ENCODE measurements at regions not wholly inside any gene's neighbourhood (a gene's known extent, or its start where the extent isn't known, plus 50 kb on each side); places are given as distances from the start of the nearest gene placed in this dataset.

GRCh38 chr12:111230649-111231048, 138.2 kb downstream of the PHETA1 start:
- ChIA-PET CTCF (interaction anchor here (0.6 kb wide), 1 partner anchor 17 kb away, joined by 3 read pairs; no protein-coding TSS in a partner anchor), POLR2A (no interaction called here)

DNA sequence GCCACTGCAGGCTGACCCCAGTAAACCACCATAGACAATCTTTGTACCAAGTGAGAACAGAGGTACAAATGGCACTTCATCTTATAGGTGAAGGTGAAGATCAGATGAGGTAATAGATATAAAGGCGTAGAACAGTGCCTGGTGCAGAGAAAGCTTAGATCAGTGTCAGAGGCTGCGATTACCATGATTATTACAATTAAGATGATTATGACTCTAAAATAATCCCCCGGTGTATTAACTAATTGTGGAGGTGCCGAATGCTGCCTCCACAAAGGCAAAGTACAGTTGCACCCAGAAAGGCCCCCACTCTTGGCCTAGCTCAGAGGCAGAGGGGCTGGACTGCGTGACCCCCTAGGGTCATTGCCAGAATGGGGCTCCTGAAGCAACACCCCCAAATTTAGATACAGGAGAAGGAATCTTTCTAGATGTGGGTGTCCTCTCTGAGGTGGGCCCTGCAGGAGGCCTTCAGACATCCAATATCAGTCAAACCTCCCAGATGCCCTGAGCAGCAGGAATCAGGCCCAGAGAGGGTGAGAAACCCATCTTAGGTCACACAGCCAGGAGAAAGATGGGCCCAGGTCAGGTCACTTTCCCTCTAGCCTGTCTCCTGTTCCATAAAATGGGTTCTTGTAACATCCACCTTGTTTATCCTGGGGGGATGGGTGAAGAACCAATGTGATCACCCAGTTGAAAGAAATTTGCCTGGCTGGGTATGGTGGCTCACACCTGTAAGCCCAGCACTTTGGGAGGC, 139.8 kb downstream of the PHETA1 start:
- ChIA-PET POLR2A (no interaction called here), CTCF (no interaction called here)
- Histone ChIP-seq H3K4me1 (ENCODE audit: control insufficient read depth, insufficient read depth, low read length) (no peaks in the 10 kb centered on the region), H3K9me3 (ENCODE audit: control insufficient read depth, insufficient read depth, low read depth, low read length) (no peaks in the 10 kb centered on the region), H3K36me3 (ENCODE audit: control insufficient read depth in 2 of 2, insufficient read depth in 1 of 2, low read length in 2 of 2) (no peaks in the 10 kb centered on the region), H3K4me3 (ENCODE audit: low read depth, low read length) (no peak overlapping the region), H3K27ac (ENCODE audit: extremely low read depth, low read depth, low read length) (no peak overlapping the region)
- TF ChIP-seq ZBTB21 (tag by site-specific recombination; IDR thresholded peaks at IDR 0.05) (no peak), ZNF184 (tag by site-specific recombination; IDR thresholded peaks at IDR 0.05) (no peak), ZNF768 (tag by site-specific recombination; IDR thresholded peaks at IDR 0.05) (0 out of 2 replicates have a peak, but pooled peaks have one; percentile 15)

More at GRCh38 chr12:111230649-111231048, 138.2 kb downstream of the PHETA1 start:
- Histone ChIP-seq H3K36me3 (ENCODE audit: control insufficient read depth in 2 of 2, insufficient read depth in 1 of 2, low read length in 2 of 2) (no peaks in the 10 kb centered on the region), H3K27ac (ENCODE audit: extremely low read depth, low read depth, low read length) (no peak overlapping the region), H3K4me1 (ENCODE audit: control insufficient read depth, insufficient read depth, low read length) (no peaks in the 10 kb centered on the region), H3K9me3 (ENCODE audit: control insufficient read depth, insufficient read depth, low read depth, low read length) (no peaks in the 10 kb centered on the region), H3K4me3 (ENCODE audit: low read depth, low read length) (no peak overlapping the region)
- TF ChIP-seq SP2 (tag by site-specific recombination; IDR thresholded peaks at IDR 0.05) (no peak), ZNF112 (tag by site-specific recombination; IDR thresholded peaks at IDR 0.05) (peak; percentile 86)

DNA sequence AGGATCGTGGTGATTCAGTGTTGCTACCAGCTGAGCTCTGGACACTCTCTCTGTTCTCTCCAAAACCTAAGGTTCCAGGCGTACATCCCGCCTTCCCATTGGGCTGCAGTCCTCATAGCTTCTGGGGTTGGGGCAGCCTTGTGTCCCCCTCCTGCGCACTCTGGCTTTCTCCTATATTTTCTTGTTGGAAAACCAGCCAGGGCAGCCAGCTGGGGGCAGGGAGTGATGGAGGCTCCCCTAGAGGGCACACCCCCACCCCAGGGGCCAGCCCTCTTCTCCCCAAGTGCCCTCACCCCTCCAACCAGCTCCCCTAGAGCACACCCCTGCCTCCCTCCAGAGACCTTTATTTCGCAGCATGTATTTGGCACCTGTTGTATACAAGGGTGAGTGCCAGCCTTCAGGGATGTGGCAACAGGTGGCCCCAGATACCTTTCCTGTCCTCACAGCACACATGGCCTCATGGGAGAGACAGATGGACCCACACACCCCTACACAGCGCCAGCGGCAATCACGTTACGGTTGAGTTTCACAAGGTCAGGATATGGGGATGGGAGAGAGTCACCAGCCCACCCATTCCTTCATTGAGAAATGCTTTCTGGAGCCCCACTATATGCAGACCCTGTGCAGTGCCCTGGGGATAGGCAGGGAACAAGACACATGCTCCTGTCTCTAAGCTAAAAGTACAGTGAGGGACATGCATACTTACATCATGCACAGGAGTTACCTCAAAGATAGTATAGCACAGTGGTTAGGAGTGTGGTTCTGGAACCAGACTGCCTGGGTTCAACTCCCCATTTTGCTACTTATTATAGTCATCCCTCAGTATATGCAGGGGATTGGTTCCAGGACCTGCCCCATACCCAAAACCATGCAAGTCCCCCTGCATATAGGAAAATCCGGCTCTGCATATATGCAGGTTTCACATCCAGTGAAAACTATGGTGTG, 141.1 kb downstream of the PHETA1 start:
- no peaks in the 10 kb centered on the region for H3K36me3 ChIP-seq (ENCODE audit: control insufficient read depth in 2 of 2, insufficient read depth in 1 of 2, low read length in 2 of 2)
- no peaks in the 10 kb centered on the region for H3K9me3 ChIP-seq (ENCODE audit: control insufficient read depth, insufficient read depth, low read depth, low read length)
- ChIA-PET CTCF (no interaction called here), POLR2A (no interaction called here)
- TF ChIP-seq SCRT2 (tag by site-specific recombination; IDR thresholded peaks at IDR 0.05), result peak; percentile 93
- peak; percentile 83 for TF ChIP-seq SCRT1 (tag by site-specific recombination; IDR thresholded peaks at IDR 0.05; ENCODE audit: borderline replicate concordance)
- no peak for TF ChIP-seq ZNF600 (tag by site-specific recombination; IDR thresholded peaks at IDR 0.05)
- no peak for TF ChIP-seq ZFP69B (tag by site-specific recombination; IDR thresholded peaks at IDR 0.05)
- no peak overlapping the region for H3K27ac ChIP-seq (ENCODE audit: extremely low read depth, low read depth, low read length)
- no peak overlapping the region for H3K4me3 ChIP-seq (ENCODE audit: low read depth, low read length)
- H3K4me1 ChIP-seq (ENCODE audit: control insufficient read depth, insufficient read depth, low read length), result no peaks in the 10 kb centered on the region

DNA sequence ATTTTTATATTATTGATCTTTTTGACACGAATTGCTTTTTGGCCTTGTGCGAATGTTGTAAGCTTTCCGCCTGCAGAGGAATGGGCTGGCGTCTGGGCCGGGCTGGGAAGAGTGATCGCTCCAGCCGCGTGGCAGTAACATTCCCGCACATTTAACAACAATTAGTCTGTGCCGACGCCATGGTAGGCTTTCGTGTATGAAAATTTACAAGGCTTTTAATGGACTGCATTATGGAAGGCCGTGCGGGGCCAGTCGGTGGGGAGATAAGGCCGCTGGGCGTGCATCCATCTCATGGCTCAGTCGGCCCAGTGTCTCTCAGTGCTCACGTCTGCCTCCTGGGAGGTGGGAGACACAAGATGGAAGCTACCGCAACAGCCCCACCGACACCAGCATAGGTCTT, 142.2 kb downstream of the PHETA1 start:
- Histone ChIP-seq H3K4me3 (ENCODE audit: low read depth, low read length) (no peak overlapping the region), H3K36me3 (ENCODE audit: control insufficient read depth in 2 of 2, insufficient read depth in 1 of 2, low read length in 2 of 2) (no peaks in the 10 kb centered on the region), H3K9me3 (ENCODE audit: control insufficient read depth, insufficient read depth, low read depth, low read length) (no peaks in the 10 kb centered on the region), H3K4me1 (ENCODE audit: control insufficient read depth, insufficient read depth, low read length) (no peaks in the 10 kb centered on the region), H3K27ac (ENCODE audit: extremely low read depth, low read depth, low read length) (no peak overlapping the region)
- ChIA-PET CTCF (no interaction called here), POLR2A (no interaction called here)
- TF ChIP-seq ZNF239 (tag by site-specific recombination; IDR thresholded peaks at IDR 0.05) (no peak), ZNF791 (tag by site-specific recombination; IDR thresholded peaks at IDR 0.05) (no peak), ZNF571 (tag by site-specific recombination; IDR thresholded peaks at IDR 0.05) (no peak), IKZF3 (tag by site-specific recombination; IDR thresholded peaks at IDR 0.05) (no peak), ZNF768 (tag by site-specific recombination; IDR thresholded peaks at IDR 0.05) (no peak), ZBTB17 (tag by site-specific recombination; IDR thresholded peaks at IDR 0.05) (no peak), ZNF423 (tag by site-specific recombination; IDR thresholded peaks at IDR 0.05) (no peak), ZNF580 (tag by site-specific recombination; IDR thresholded peaks at IDR 0.05) (no peak), YY2 (tag by site-specific recombination; IDR thresholded peaks at IDR 0.05) (no peak), OSR2 (tag by site-specific recombination; IDR thresholded peaks at IDR 0.05) (no peak), ZNF19 (tag by site-specific recombination; IDR thresholded peaks at IDR 0.05; ENCODE audit: low read depth) (no peak), PRDM6 (tag by site-specific recombination; IDR thresholded peaks at IDR 0.05) (no peak), ZNF433 (tag by site-specific recombination; IDR thresholded peaks at IDR 0.05; ENCODE audit: low read depth) (no peak)
- TF ChIP-seq, protein P1, sequence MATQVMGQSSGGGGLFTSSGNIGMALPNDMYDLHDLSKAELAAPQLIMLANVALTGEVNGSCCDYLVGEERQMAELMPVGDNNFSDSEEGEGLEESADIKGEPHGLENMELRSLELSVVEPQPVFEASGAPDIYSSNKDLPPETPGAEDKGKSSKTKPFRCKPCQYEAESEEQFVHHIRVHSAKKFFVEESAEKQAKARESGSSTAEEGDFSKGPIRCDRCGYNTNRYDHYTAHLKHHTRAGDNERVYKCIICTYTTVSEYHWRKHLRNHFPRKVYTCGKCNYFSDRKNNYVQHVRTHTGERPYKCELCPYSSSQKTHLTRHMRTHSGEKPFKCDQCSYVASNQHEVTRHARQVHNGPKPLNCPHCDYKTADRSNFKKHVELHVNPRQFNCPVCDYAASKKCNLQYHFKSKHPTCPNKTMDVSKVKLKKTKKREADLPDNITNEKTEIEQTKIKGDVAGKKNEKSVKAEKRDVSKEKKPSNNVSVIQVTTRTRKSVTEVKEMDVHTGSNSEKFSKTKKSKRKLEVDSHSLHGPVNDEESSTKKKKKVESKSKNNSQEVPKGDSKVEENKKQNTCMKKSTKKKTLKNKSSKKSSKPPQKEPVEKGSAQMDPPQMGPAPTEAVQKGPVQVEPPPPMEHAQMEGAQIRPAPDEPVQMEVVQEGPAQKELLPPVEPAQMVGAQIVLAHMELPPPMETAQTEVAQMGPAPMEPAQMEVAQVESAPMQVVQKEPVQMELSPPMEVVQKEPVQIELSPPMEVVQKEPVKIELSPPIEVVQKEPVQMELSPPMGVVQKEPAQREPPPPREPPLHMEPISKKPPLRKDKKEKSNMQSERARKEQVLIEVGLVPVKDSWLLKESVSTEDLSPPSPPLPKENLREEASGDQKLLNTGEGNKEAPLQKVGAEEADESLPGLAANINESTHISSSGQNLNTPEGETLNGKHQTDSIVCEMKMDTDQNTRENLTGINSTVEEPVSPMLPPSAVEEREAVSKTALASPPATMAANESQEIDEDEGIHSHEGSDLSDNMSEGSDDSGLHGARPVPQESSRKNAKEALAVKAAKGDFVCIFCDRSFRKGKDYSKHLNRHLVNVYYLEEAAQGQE (tag by site-specific recombination; IDR thresholded peaks at IDR 0.05), result no peak

All from HEK293 (cell line).